ENCODE measurements at regions not wholly inside any gene's neighbourhood (a gene's known extent, or its start where the extent isn't known, plus 50 kb on each side); places are given as distances from the start of the nearest gene placed in this dataset.
"Not testable (repeated sequence)": the region's sequence is repeated elsewhere in the genome, so short reads cannot be mapped to it uniquely, and the experiment has no call there.

- not testable (repeated sequence) for TF ChIP-seq CTCF, POLR2AphosphoS5 (IDR thresholded peaks at IDR 0.05)
These were observed 190.0 kb upstream of the MGAT5 start for GRCh38 chr2:134063916-134064315.
